A549 (cell line): ENCODE measurements at regions not wholly inside any gene's neighbourhood (a gene's known extent, or its start where the extent isn't known, plus 50 kb on each side); places are given as distances from the start of the nearest gene placed in this dataset.

ENCODE experiments used
- ATAC-seq, 2 experiments: fragments of 200-7000 bp in 1 of 2; fragments of >200 bp in 1 of 2; cut with Nextera tagmentation in 1 of 2; cut with Tn5 transposase in 1 of 2; 3 replicates each; pipeline versions ENCODE4 v1.8.0 to v1.9.1; 2018 to 2020; ENCODE audit warnings: mild to moderate bottlenecking in 1 of 2, moderate library complexity in 1 of 2
- CTCF ChIA-PET: fragments of 300-600 bp; sonication (Branson Sonifier 250); formaldehyde crosslinking; extraction: SDS; loops from one replicate; lab custom pipeline; 2021; ENCODE audit warnings: antibody characterized with exemption, inconsistent platforms; lab: Yijun Ruan, JAX
- POLR2A ChIA-PET: fragments of 350-600 bp; formaldehyde crosslinking; extraction: SDS; loops from one replicate; lab custom pipeline; 2021; ENCODE audit warnings: antibody characterized with exemption, inconsistent platforms; lab: Yijun Ruan, JAX
- DNase-seq, 2 experiments: peaks; one replicate each; pipeline versions ENCODE4 v3.0.0 to v3.0.0-alpha.2; 2011 to 2016; ENCODE audit warnings: low read depth in 1 of 2, low spot score in 1 of 2
- FAIRE-seq: peaks from 2 replicates; lab custom pipeline; 2011; peaks lifted over from hg19 to GRCh38; lab: Jason Lieb, UNC
- H3K27ac ChIP-seq, 2 experiments: fragments of >200 bp; sonication (Bioruptor Twin); formaldehyde crosslinking; 3 replicates each; pipeline ENCODE4 v1.5.1; 2016 to 2017
- H3K4me1 ChIP-seq: fragments of >200 bp; sonication (Bioruptor Twin); formaldehyde crosslinking; 3 replicates; pipeline ENCODE4 v1.6.1; 2016
- H3K4me2 ChIP-seq: fragments of >200 bp; sonication (Bioruptor Twin); formaldehyde crosslinking; 3 replicates; pipeline ENCODE4 v1.6.1; 2016
- H3K4me3 ChIP-seq: fragments of >200 bp; sonication (Bioruptor Twin); formaldehyde crosslinking; 3 replicates; pipeline ENCODE4 v1.5.1; 2016
- H3K9me3 ChIP-seq: fragments of >200 bp; sonication (Bioruptor Twin); formaldehyde crosslinking; 3 replicates; pipeline ENCODE4 v1.6.1; 2016
- BHLHE40 ChIP-seq: IDR thresholded peaks from 2 replicates; pipeline ENCODE4 v1.6.1; 2012; ENCODE audit warnings: low read depth, low read length, inconsistent platforms
- CBX2 ChIP-seq: fragments of 200-600 bp; sonication (generic); IDR thresholded peaks from 2 replicates; pipeline ENCODE4 v1.6.1; 2016; ENCODE audit warnings: low read depth, mild to moderate bottlenecking, borderline replicate concordance
- CBX8 ChIP-seq: fragments of 200-600 bp; sonication (generic); IDR thresholded peaks from 2 replicates; pipeline ENCODE4 v1.6.1; 2016
- CEBPB ChIP-seq, 2 experiments: fragments of >200 bp in 1 of 2; sonication (Bioruptor Twin) in 1 of 2; formaldehyde crosslinking in 1 of 2; IDR thresholded peaks; 2 replicates each; pipeline ENCODE4 v1.6.1; 2012 to 2016
- CHD2 ChIP-seq: fragments of 150-350 bp; IDR thresholded peaks from 2 replicates; pipeline ENCODE4 v1.6.1; 2014; ENCODE audit warnings: low read length; ENCODE audit not compliant: partially characterized antibody
- EHF ChIP-seq: fragments of 250-450 bp; sonication (Bioruptor Pico); IDR thresholded peaks from 2 replicates; pipeline ENCODE4 v1.5.0; 2020; ENCODE audit warnings: mild to moderate bottlenecking
- ELK1 ChIP-seq: fragments of 150-350 bp; IDR thresholded peaks from 2 replicates; pipeline ENCODE4 v1.6.1; 2014; ENCODE audit warnings: low read depth, mild to moderate bottlenecking, low read length
- FOSL2 ChIP-seq, 2 experiments: fragments of 450-650 bp in 1 of 2; fragments of >200 bp in 1 of 2; sonication (Bioruptor Twin) in 1 of 2; formaldehyde crosslinking; IDR thresholded peaks; 2 replicates each; pipeline versions ENCODE4 v1.5.0 to v1.6.1; 2016 to 2020; ENCODE audit warnings: mild to moderate bottlenecking in 1 of 2, moderate library complexity in 1 of 2
- HES2 ChIP-seq: fragments of >200 bp; sonication (Bioruptor Twin); formaldehyde crosslinking; IDR thresholded peaks from 2 replicates; pipeline ENCODE4 v1.6.1; 2016
- HEYL ChIP-seq: fragments of 250-450 bp; sonication (Bioruptor Pico); IDR thresholded peaks from 2 replicates; pipeline ENCODE4 v1.8.0; 2021; ENCODE audit warnings: mild to moderate bottlenecking, moderate library complexity
- JUNB ChIP-seq: fragments of >200 bp; sonication (Bioruptor Twin); formaldehyde crosslinking; IDR thresholded peaks from 2 replicates; pipeline ENCODE4 v1.6.1; 2016
- MAFK ChIP-seq: fragments of 450-650 bp; IDR thresholded peaks from 2 replicates; pipeline ENCODE4 v1.6.1; 2014; ENCODE audit not compliant: partially characterized antibody
- MAZ ChIP-seq: fragments of 150-350 bp; IDR thresholded peaks from 2 replicates; pipeline ENCODE4 v1.6.1; 2014; ENCODE audit warnings: antibody characterized with exemption, low read depth, low read length, borderline replicate concordance
- MYC ChIP-seq: IDR thresholded peaks from 2 replicates; pipeline ENCODE4 v1.6.1; 2012; ENCODE audit warnings: mild to moderate bottlenecking, inconsistent platforms, low read length, improper control_type of control experiment, borderline replicate concordance
- NR3C1 ChIP-seq: fragments of >200 bp; sonication (Bioruptor Twin); formaldehyde crosslinking; IDR thresholded peaks from 3 replicates; pipeline ENCODE4 v1.6.1; 2017
- PBX3 ChIP-seq: IDR thresholded peaks from 2 replicates; pipeline ENCODE4 v1.6.1; 2012
- POLR2A ChIP-seq: IDR thresholded peaks from 2 replicates; pipeline ENCODE4 v1.6.1; 2012; ENCODE audit warnings: mild to moderate bottlenecking, low read length
- RARB ChIP-seq: fragments of 250-450 bp; sonication (Bioruptor Pico); IDR thresholded peaks from 2 replicates; pipeline ENCODE4 v1.8.0; 2021; ENCODE audit warnings: mild to moderate bottlenecking, moderate library complexity
- RFX5 ChIP-seq: fragments of 450-650 bp; IDR thresholded peaks from 2 replicates; pipeline ENCODE4 v1.7.1; 2014; ENCODE audit warnings: antibody characterized with exemption, mild to moderate bottlenecking, moderate library complexity
- TFCP2L1 ChIP-seq: fragments of 250-450 bp; sonication (Bioruptor Pico); IDR thresholded peaks from 2 replicates; pipeline ENCODE4 v1.5.0; 2021; ENCODE audit warnings: mild to moderate bottlenecking
- TP53 ChIP-seq: fragments of 250-450 bp; sonication (Bioruptor Pico); IDR thresholded peaks from 2 replicates; pipeline ENCODE4 v1.5.0; 2021; ENCODE audit warnings: mild to moderate bottlenecking, moderate library complexity
- ZC3H11A ChIP-seq: fragments of 450-650 bp; IDR thresholded peaks from 2 replicates; pipeline ENCODE4 v1.6.1; 2014; ENCODE audit warnings: antibody characterized with exemption, mild to moderate bottlenecking
- ZFP36 ChIP-seq: fragments of 450-650 bp; IDR thresholded peaks from 2 replicates; pipeline ENCODE4 v1.6.1; 2014; ENCODE audit warnings: borderline replicate concordance; ENCODE audit not compliant: partially characterized antibody
- ZNF302 ChIP-seq: fragments of 250-450 bp; sonication (Bioruptor Pico); IDR thresholded peaks from 2 replicates; pipeline ENCODE4 v1.9.0; 2021; ENCODE audit warnings: inconsistent platforms, mild to moderate bottlenecking, moderate library complexity
- ZSCAN20 ChIP-seq: fragments of 250-450 bp; sonication (Bioruptor Pico); IDR thresholded peaks from 2 replicates; pipeline ENCODE4 v1.8.0; 2022; ENCODE audit warnings: mild to moderate bottlenecking, moderate library complexity
- WGBS: methylation state at CpG from one replicate; pipeline ENCODE4 v1.1.6; 2017; ENCODE audit errors: missing lambda C conversion rate; 5-methylcytosine and 5-hydroxymethylcytosine counted together

GRCh38 chr6:2594868-2595267 lies 155.9 kb downstream of the MYLK4 start:
- FAIRE-seq: no peak
- ATAC-seq: no peak

GRCh38 chr6:2593167-2593566 lies 157.6 kb downstream of the MYLK4 start:
- Histone ChIP-seq H3K4me1 (no peaks in the 10 kb centered on the region), H3K27ac (no peak overlapping the region), H3K4me2 (no peak overlapping the region)
- ATAC-seq (no peak), DNase-seq (no peak)
- no peak for TF ChIP-seq CEBPB (IDR thresholded peaks at IDR 0.05)
- TF ChIP-seq, all 56 proteins: peak for 0
- WGBS: 95% methylated on average over 6 of the region's 6 CpGs
- FAIRE-seq: no peak
- ChIA-PET POLR2A (no interaction called here), CTCF (interaction anchor here (1.1 kb wide), 1 partner anchor 42 kb away, joined by 3 read pairs; no protein-coding TSS in a partner anchor)
- H3K9me3 ChIP-seq: no peaks in the 10 kb centered on the region
- H3K4me3 ChIP-seq: no peak overlapping the region

More at GRCh38 chr6:2594868-2595267, 155.9 kb downstream of the MYLK4 start:
- no peak overlapping the region for H3K27ac ChIP-seq
- H3K9me3 ChIP-seq: no peaks in the 10 kb centered on the region
- H3K4me3 ChIP-seq: no peak overlapping the region
- no peak for TF ChIP-seq CHD2
- no peak for TF ChIP-seq MAZ
- TF ChIP-seq FOSL2 (IDR thresholded peaks at IDR 0.05): no peak
- no peak for TF ChIP-seq FOSL2 (CRISPR knock-in tag; IDR thresholded peaks at IDR 0.05)
- TF ChIP-seq TP53 (CRISPR knock-in tag): no peak
- TF ChIP-seq BHLHE40: no peak
- TF ChIP-seq JUNB: no peak
- TF ChIP-seq ZNF302: no peak
- no peak for TF ChIP-seq HEYL (CRISPR knock-in tag)
- TF ChIP-seq NR3C1: no peak
- no peak for TF ChIP-seq CBX2
- TF ChIP-seq ZFP36: no peak
- no peak for TF ChIP-seq CBX8
- WGBS: 100% methylated on average over 2 of the region's 2 CpGs
- CTCF ChIA-PET: interaction anchor here (1.2 kb wide), 1 partner anchor 40 kb away, joined by 3 read pairs; no protein-coding TSS in a partner anchor
- H3K4me1 ChIP-seq: no peaks in the 10 kb centered on the region
- H3K4me2 ChIP-seq: no peak overlapping the region
- no peak for DNase-seq
- POLR2A ChIA-PET: no interaction called here

GRCh38 chr6:2589171-2589661 lies 161.5 kb downstream of the MYLK4 start:
- FAIRE-seq (no peak), ATAC-seq (no peak), DNase-seq (no peak)
- TF ChIP-seq RFX5: no peak
- no peak for TF ChIP-seq HEYL (CRISPR knock-in tag)
- TF ChIP-seq EHF (CRISPR knock-in tag): no peak
- TF ChIP-seq ZNF302: no peak
- TF ChIP-seq RARB (CRISPR knock-in tag): no peak
- TF ChIP-seq ELK1: no peak
- TF ChIP-seq JUNB: no peak
- no peak for TF ChIP-seq CBX8
- no peak for TF ChIP-seq POLR2A
- TF ChIP-seq MAFK: no peak
- TF ChIP-seq PBX3: no peak
- no peak for TF ChIP-seq CHD2
- TF ChIP-seq MYC: no peak
- no peak for TF ChIP-seq TFCP2L1 (CRISPR knock-in tag)
- no peak for TF ChIP-seq TP53 (CRISPR knock-in tag)
- no peak for TF ChIP-seq HES2
- no peak for TF ChIP-seq ZC3H11A
- TF ChIP-seq ZSCAN20 (CRISPR knock-in tag): no peak
- no peak for TF ChIP-seq ZFP36
- TF ChIP-seq NR3C1: no peak
- POLR2A ChIA-PET: no interaction called here
- Histone ChIP-seq H3K4me2 (no peak overlapping the region), H3K4me3 (no peak overlapping the region), H3K9me3 (no peaks in the 10 kb centered on the region), H3K27ac (no peak overlapping the region), H3K4me1 (no peaks in the 10 kb centered on the region)
- CTCF ChIA-PET: interaction anchor here (1.2 kb wide), 1 partner anchor 45 kb away, joined by 4 read pairs; no protein-coding TSS in a partner anchor
- WGBS: 80% methylated on average over 6 of the region's 8 CpGs
